Kidney (tissue), 13 donors: ENCODE measurements at regions not wholly inside any gene's neighbourhood (a gene's known extent, or its start where the extent isn't known, plus 50 kb on each side); places are given as distances from the start of the nearest gene placed in this dataset.

ENCODE experiments used
- DNase-seq, 5 donors: peaks; one replicate each; pipeline ENCODE4 v3.0.0-alpha.2; 2013 to 2020
- FAIRE-seq: peaks from 2 replicates; lab custom pipeline; 2012; peaks lifted over from hg19 to GRCh38; lab: Jason Lieb, UNC
- H3K27ac ChIP-seq, 2 donors: one replicate each; pipeline ENCODE4 v1.7.0; 2013; ENCODE audit warnings: low read depth in 2 of 2, low read length in 2 of 2, inconsistent platforms in 1 of 2
- H3K27me3 ChIP-seq: one replicate; pipeline ENCODE4 v1.7.1; 2013; ENCODE audit warnings: low read length, inconsistent platforms; ENCODE audit not compliant: control insufficient read depth, insufficient read depth
- H3K36me3 ChIP-seq, 3 donors: one replicate each; pipeline versions ENCODE4 v1.7.0 to v1.7.1; 2013; ENCODE audit warnings: low read length in 3 of 3, control low read depth in 1 of 3, inconsistent platforms in 1 of 3; ENCODE audit not compliant: insufficient read depth in 3 of 3, control insufficient read depth in 2 of 3
- H3K4me1 ChIP-seq, 3 donors: one replicate each; pipeline versions ENCODE4 v1.7.0 to v1.7.1; 2013; ENCODE audit warnings: low read length in 3 of 3, inconsistent platforms in 1 of 3, low read depth in 1 of 3; ENCODE audit not compliant: control insufficient read depth in 2 of 3, insufficient read depth in 2 of 3
- H3K4me3 ChIP-seq, 3 donors: one replicate each; pipeline versions ENCODE4 v1.7.0 to v1.8.1; 2013; ENCODE audit warnings: low read length in 3 of 3, control low read depth in 1 of 3, inconsistent platforms in 1 of 3
- H3K9ac ChIP-seq, 3 donors: one replicate each; pipeline versions ENCODE4 v1.7.0 to v1.7.1; 2013; ENCODE audit warnings: low read length in 3 of 3, control low read depth in 1 of 3, inconsistent platforms in 1 of 3
- H3K9me3 ChIP-seq, 3 donors: one replicate each; pipeline versions ENCODE4 v1.7.0 to v1.7.1; 2013; ENCODE audit warnings: low read length in 3 of 3, control low read depth in 1 of 3, inconsistent platforms in 1 of 3; ENCODE audit not compliant: control insufficient read depth in 2 of 3, insufficient read depth in 1 of 3
- CTCF ChIP-seq: IDR thresholded peaks from 3 replicates; pipeline ENCODE4 v1.5.1; 2012; ENCODE audit warnings: mild to moderate bottlenecking, moderate library complexity, borderline replicate concordance; ENCODE audit not compliant: insufficient read depth; ENCODE audit errors: extremely low read depth
- intact Hi-C: fragments of 100-400 bp; cut with DNase I; formaldehyde crosslinking; loops from one replicate; pipeline ENCODE4 v1.11.1; 2022
- donor health status: control.
- donor health status: control.
- donor health status: control.
- donor health status: control.
- donor health status: control.
- donor health status: DM: yes; HTN: yes; CAD: no.
- donor health status: Normal renal cell carcinoma (clear cell type).

GRCh38 chr6:71238351-71238750 is 50.3 kb upstream of the OGFRL1 start:
- FAIRE-seq (no peak), DNase-seq (no peak)
- H3K27me3 ChIP-seq, result no peaks in the 10 kb centered on the region
- no peaks in the 10 kb centered on the region for H3K9me3 ChIP-seq
- H3K27ac ChIP-seq, result no peak overlapping the region
- no peak overlapping the region for H3K9ac ChIP-seq
- no peaks in the 10 kb centered on the region for H3K36me3 ChIP-seq
- no peak for TF ChIP-seq CTCF
- H3K4me3 ChIP-seq, result no peak overlapping the region
- no peaks in the 10 kb centered on the region for H3K4me1 ChIP-seq
- intact Hi-C loops, result no loop called here
